GM19468 (cell line): ENCODE measurements at regions not wholly inside any gene's neighbourhood (a gene's known extent, or its start where the extent isn't known, plus 50 kb on each side); places are given as distances from the start of the nearest gene placed in this dataset.

Experiments used
- ATAC-seq: cut with Tn5 transposase; IDR thresholded peaks from one replicate; pipeline ENCODE4 v1.9.1; 2021; ENCODE audit warnings: mild to moderate bottlenecking, moderate library complexity, moderate number of reproducible peaks; ENCODE audit not compliant: unreplicated experiment; ENCODE audit errors: extremely low read depth

GRCh38 chr14:100955201-100955600 is 51.7 kb upstream of the RTL1 start:
- no peak for ATAC-seq

GRCh38 chr14:100962494-100962893 is 59.0 kb upstream of the RTL1 start:
- no peak for ATAC-seq

- no peak for ATAC-seq
These were observed 61.8 kb upstream of the RTL1 start for GRCh38 chr14:100965296-100965695.

GRCh38 chr14:100967178-100967577 is 63.7 kb upstream of the RTL1 start:
- no peak for ATAC-seq

- ATAC-seq, result no peak
These were observed 64.4 kb upstream of the RTL1 start for GRCh38 chr14:100967930-100968329.

GRCh38 chr14:100972118-100972897 is 68.8 kb upstream of the RTL1 start:
- ATAC-seq, result no peak

- no peak for ATAC-seq
These were observed 72.1 kb upstream of the RTL1 start for GRCh38 chr14:100975671-100976070.

GRCh38 chr14:100979079-100979478 is 75.6 kb upstream of the RTL1 start:
- no peak for ATAC-seq

- ATAC-seq, result no peak
These were observed 76.3 kb upstream of the RTL1 start for GRCh38 chr14:100979780-100980179.

- no peak for ATAC-seq
These were observed 77.3 kb upstream of the RTL1 start for GRCh38 chr14:100980823-100981222.

- ATAC-seq, result no peak
These were observed 78.3 kb upstream of the RTL1 start for GRCh38 chr14:100981809-100982208.

- no peak for ATAC-seq
These were observed 78.8 kb upstream of the RTL1 start for GRCh38 chr14:100982353-100982752.

GRCh38 chr14:100982762-100983161 is 79.2 kb upstream of the RTL1 start:
- no peak for ATAC-seq

GRCh38 chr14:100983710-100984109 is 80.2 kb upstream of the RTL1 start:
- ATAC-seq, result no peak

GRCh38 chr14:100988011-100988410 is 84.5 kb upstream of the RTL1 start:
- ATAC-seq, result no peak

- ATAC-seq, result no peak
These were observed 84.9 kb upstream of the RTL1 start for GRCh38 chr14:100988411-100988900.

GRCh38 chr14:100988956-100989355 is 85.4 kb upstream of the RTL1 start:
- ATAC-seq, result no peak

GRCh38 chr14:100989924-100990323 is 86.4 kb upstream of the RTL1 start:
- no peak for ATAC-seq

- ATAC-seq, result no peak
These were observed 90.6 kb upstream of the RTL1 start for GRCh38 chr14:100994082-100994481.

GRCh38 chr14:100994756-100995330 is 91.3 kb upstream of the RTL1 start:
- ATAC-seq, result no peak

- ATAC-seq, result no peak
These were observed 97.3 kb upstream of the RTL1 start for GRCh38 chr14:101000711-101001250.
